SK-N-SH treated with all-trans-retinoic acid at 6 μM for 48 hours (cell line): ENCODE measurements at regions not wholly inside any gene's neighbourhood (a gene's known extent, or its start where the extent isn't known, plus 50 kb on each side); places are given as distances from the start of the nearest gene placed in this dataset.

Experiments
- CREB5 ChIP-seq: fragments of 250-450 bp; sonication (Bioruptor Pico); IDR thresholded peaks from 2 replicates; pipeline ENCODE4 v1.5.1; 2020; ENCODE audit warnings: low read depth, mild to moderate bottlenecking, moderate library complexity
- PPARA ChIP-seq: fragments of 250-450 bp; sonication (Bioruptor Pico); IDR thresholded peaks from 2 replicates; pipeline ENCODE4 v1.5.0; 2020; ENCODE audit warnings: mild to moderate bottlenecking, borderline replicate concordance
- SNAI2 ChIP-seq: fragments of 250-450 bp; sonication (Bioruptor Pico); IDR thresholded peaks from 2 replicates; pipeline ENCODE4 v1.5.0; 2020; ENCODE audit warnings: mild to moderate bottlenecking, moderate library complexity
- ZC3H10 ChIP-seq: fragments of 250-450 bp; sonication (Bioruptor Pico); IDR thresholded peaks from 2 replicates; pipeline ENCODE4 v1.5.1; 2021; ENCODE audit warnings: mild to moderate bottlenecking, moderate library complexity
- ZFP3 ChIP-seq: fragments of 250-450 bp; sonication (Bioruptor Pico); IDR thresholded peaks from 2 replicates; pipeline ENCODE4 v1.5.0; 2020; ENCODE audit warnings: mild to moderate bottlenecking, moderate library complexity
- ZNF70 ChIP-seq: fragments of 450-650 bp; formaldehyde crosslinking; IDR thresholded peaks from 2 replicates; pipeline ENCODE4 v1.5.0; 2020; ENCODE audit warnings: mild to moderate bottlenecking, moderate library complexity
- ZNF8 ChIP-seq: fragments of 450-650 bp; formaldehyde crosslinking; IDR thresholded peaks from 2 replicates; pipeline ENCODE4 v1.5.0; 2020; ENCODE audit warnings: mild to moderate bottlenecking, moderate library complexity
- TF ChIP-seq, protein P1 (sequence below): fragments of 250-450 bp; sonication (Bioruptor Pico); IDR thresholded peaks from 2 replicates; pipeline ENCODE4 v1.8.0; 2020; ENCODE audit warnings: mild to moderate bottlenecking, moderate library complexity, borderline replicate concordance

DNA sequence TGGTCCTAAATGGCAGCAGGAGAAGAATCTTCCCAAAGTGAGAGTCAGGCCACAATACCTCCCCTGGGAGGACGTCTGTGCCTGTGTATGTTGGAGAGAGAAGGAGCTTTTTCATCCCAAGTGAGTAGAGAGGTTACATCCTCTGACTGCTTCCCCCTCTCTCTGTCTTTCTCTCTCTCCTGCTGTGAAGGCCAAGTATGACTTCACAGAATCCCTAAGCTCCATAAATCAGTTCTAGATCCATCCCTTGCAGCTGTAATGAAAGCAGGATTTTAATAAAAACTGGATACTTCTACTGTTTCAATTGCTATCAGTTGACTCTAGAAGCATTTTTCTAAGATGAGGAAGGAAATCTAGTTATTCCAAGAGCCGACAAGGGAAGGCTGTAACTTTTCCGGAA is 389.1 kb upstream of the PROK2 start:
- TF ChIP-seq ZNF70 (CRISPR knock-in tag) (no peak), PPARA (CRISPR knock-in tag) (no peak), ZC3H10 (CRISPR knock-in tag) (no peak), SNAI2 (CRISPR knock-in tag) (no peak), CREB5 (CRISPR knock-in tag) (no peak), ZNF8 (CRISPR knock-in tag) (no peak), ZFP3 (CRISPR knock-in tag) (no peak)
- TF ChIP-seq, protein P1, sequence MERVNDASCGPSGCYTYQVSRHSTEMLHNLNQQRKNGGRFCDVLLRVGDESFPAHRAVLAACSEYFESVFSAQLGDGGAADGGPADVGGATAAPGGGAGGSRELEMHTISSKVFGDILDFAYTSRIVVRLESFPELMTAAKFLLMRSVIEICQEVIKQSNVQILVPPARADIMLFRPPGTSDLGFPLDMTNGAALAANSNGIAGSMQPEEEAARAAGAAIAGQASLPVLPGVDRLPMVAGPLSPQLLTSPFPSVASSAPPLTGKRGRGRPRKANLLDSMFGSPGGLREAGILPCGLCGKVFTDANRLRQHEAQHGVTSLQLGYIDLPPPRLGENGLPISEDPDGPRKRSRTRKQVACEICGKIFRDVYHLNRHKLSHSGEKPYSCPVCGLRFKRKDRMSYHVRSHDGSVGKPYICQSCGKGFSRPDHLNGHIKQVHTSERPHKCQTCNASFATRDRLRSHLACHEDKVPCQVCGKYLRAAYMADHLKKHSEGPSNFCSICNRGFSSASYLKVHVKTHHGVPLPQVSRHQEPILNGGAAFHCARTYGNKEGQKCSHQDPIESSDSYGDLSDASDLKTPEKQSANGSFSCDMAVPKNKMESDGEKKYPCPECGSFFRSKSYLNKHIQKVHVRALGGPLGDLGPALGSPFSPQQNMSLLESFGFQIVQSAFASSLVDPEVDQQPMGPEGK (CRISPR knock-in tag): no peak
